Esophagus muscularis mucosa (tissue), 4 donors: ENCODE measurements at regions not wholly inside any gene's neighbourhood (a gene's known extent, or its start where the extent isn't known, plus 50 kb on each side); places are given as distances from the start of the nearest gene placed in this dataset.

Source experiments
- DNase-seq: peaks from one replicate; pipeline ENCODE4 v3.0.0-alpha.2; 2017; ENCODE audit errors: extremely low spot score
- H3K27ac ChIP-seq, 4 donors: fragments of 200-600 bp; sonication (generic); replicated peaks in 1 of 4; 1 replicate in 3 of 4; 2 replicates in 1 of 4; pipeline ENCODE4 v1.5.1; 2016 to 2019; ENCODE audit warnings: mild to moderate bottlenecking in 1 of 4
- H3K27me3 ChIP-seq, 4 donors: fragments of 200-600 bp; sonication (generic); one replicate each; pipeline versions ENCODE4 v1.5.1 to v1.6.0; 2016 to 2019
- H3K36me3 ChIP-seq, 4 donors: fragments of 200-600 bp; sonication (generic); one replicate each; pipeline ENCODE4 v1.5.1; 2016 to 2019
- H3K4me1 ChIP-seq, 4 donors: fragments of 200-600 bp; sonication (generic); one replicate each; pipeline ENCODE4 v1.5.1; 2016 to 2019
- H3K4me3 ChIP-seq, 4 donors: fragments of 200-600 bp; sonication (generic); 1 replicate in 2 of 4; 2 replicates in 2 of 4; pipeline ENCODE4 v1.5.1; 2016 to 2019; ENCODE audit warnings: mild to moderate bottlenecking in 4 of 4, moderate library complexity in 1 of 4
- H3K9me3 ChIP-seq, 4 donors: fragments of 200-600 bp; sonication (generic); 1 replicate in 3 of 4; 2 replicates in 1 of 4; pipeline ENCODE4 v1.5.1; 2016 to 2019
- CTCF ChIP-seq, 3 experiments: fragments of 200-600 bp in 2 of 3; fragments of 450-650 bp in 1 of 3; sonication (generic) in 2 of 3; IDR thresholded peaks; one replicate each; pipeline ENCODE4 v1.5.1; 2017 to 2019; ENCODE audit warnings: antibody characterized with exemption in 3 of 3, mild to moderate bottlenecking in 2 of 3, moderate library complexity in 1 of 3
- EP300 ChIP-seq: sonication (generic); formaldehyde crosslinking; IDR thresholded peaks from one replicate; pipeline ENCODE4 v1.6.1; 2017; ENCODE audit warnings: antibody characterized with exemption
- POLR2A ChIP-seq: fragments of 450-650 bp; IDR thresholded peaks from one replicate; pipeline ENCODE4 v1.6.1; 2017; ENCODE audit warnings: antibody characterized with exemption, moderate library complexity, mild to moderate bottlenecking, low read depth
- POLR2AphosphoS5 ChIP-seq, 2 donors: sonication (generic); formaldehyde crosslinking; IDR thresholded peaks; one replicate each; pipeline ENCODE4 v1.6.1; 2017; ENCODE audit warnings: antibody characterized with exemption in 2 of 2
- WGBS: methylation state at CpG from one replicate; pipeline ENCODE4 v1.1.5; 2018; 5-methylcytosine and 5-hydroxymethylcytosine counted together
- intact Hi-C: fragments of 100-400 bp; cut with DNase I; formaldehyde crosslinking; loops from one replicate; pipeline ENCODE4 v1.15.1; 2023

- Histone ChIP-seq H3K36me3 (no peaks in the 10 kb centered on the region), H3K9me3 (no peaks in the 10 kb centered on the region), H3K27me3 (no peaks in the 10 kb centered on the region), H3K4me1 (no peaks in the 10 kb centered on the region), H3K27ac (no peak overlapping the region), H3K4me3 (no peak overlapping the region)
- no peak for TF ChIP-seq POLR2A
- no peak for TF ChIP-seq CTCF (IDR thresholded peaks at IDR 0.05)
- TF ChIP-seq POLR2AphosphoS5 (IDR thresholded peaks at IDR 0.05): no peak
- TF ChIP-seq EP300: no peak
- no peak for DNase-seq
- 44% methylated on average over 2 of the region's 2 CpGs for WGBS
- intact Hi-C loops: no loop called here
Measured at GRCh38 chr4:123468479-123469031, 72.0 kb downstream of the SPRY1 start.

GRCh38 chr4:123469245-123469644 is 72.7 kb downstream of the SPRY1 start:
- H3K4me1 ChIP-seq: no peaks in the 10 kb centered on the region
- H3K4me3 ChIP-seq: no peak overlapping the region
- intact Hi-C loops: no loop called here
- DNase-seq: no peak
- H3K27me3 ChIP-seq: no peaks in the 10 kb centered on the region
- no peaks in the 10 kb centered on the region for H3K9me3 ChIP-seq
- no peak overlapping the region for H3K27ac ChIP-seq
- H3K36me3 ChIP-seq: no peaks in the 10 kb centered on the region
- WGBS: 81% methylated on average over 3 of the region's 3 CpGs
- no peak for TF ChIP-seq POLR2AphosphoS5 (IDR thresholded peaks at IDR 0.05)
- TF ChIP-seq CTCF (IDR thresholded peaks at IDR 0.05): no peak
- no peak for TF ChIP-seq POLR2A
- TF ChIP-seq EP300: no peak

- H3K4me1 ChIP-seq: no peaks in the 10 kb centered on the region
- intact Hi-C loops: no loop called here
- no peaks in the 10 kb centered on the region for H3K9me3 ChIP-seq
- WGBS: 91% methylated on average over 2 of the region's 2 CpGs
- no peak overlapping the region for H3K4me3 ChIP-seq
- no peaks in the 10 kb centered on the region for H3K27me3 ChIP-seq
- no peak for TF ChIP-seq CTCF (IDR thresholded peaks at IDR 0.05)
- no peak for TF ChIP-seq POLR2A
- no peak for TF ChIP-seq EP300
- TF ChIP-seq POLR2AphosphoS5 (IDR thresholded peaks at IDR 0.05): no peak
- DNase-seq: no peak
- H3K36me3 ChIP-seq: no peaks in the 10 kb centered on the region
- H3K27ac ChIP-seq: no peak overlapping the region
Measured at GRCh38 chr4:123469696-123470095, 73.1 kb downstream of the SPRY1 start.

- Histone ChIP-seq H3K4me1 (no peaks in the 10 kb centered on the region), H3K4me3 (no peak overlapping the region), H3K9me3 (no peaks in the 10 kb centered on the region), H3K27ac (no peak overlapping the region), H3K36me3 (no peaks in the 10 kb centered on the region), H3K27me3 (no peaks in the 10 kb centered on the region)
- TF ChIP-seq POLR2A: no peak
- no peak for TF ChIP-seq POLR2AphosphoS5 (IDR thresholded peaks at IDR 0.05)
- no peak for TF ChIP-seq CTCF (IDR thresholded peaks at IDR 0.05)
- TF ChIP-seq EP300: no peak
- 87% methylated on average over 2 of the region's 2 CpGs for WGBS
- no peak for DNase-seq
- intact Hi-C loops: no loop called here
Measured at GRCh38 chr4:123470640-123471039, 74.0 kb downstream of the SPRY1 start.

GRCh38 chr4:123471655-123472369 is 75.2 kb downstream of the SPRY1 start:
- DNase-seq: no peak
- 94% methylated on average over 3 of the region's 3 CpGs for WGBS

More at GRCh38 chr4:123471655-123472369, 75.2 kb downstream of the SPRY1 start:
- no peaks in the 10 kb centered on the region for H3K9me3 ChIP-seq
- no peak overlapping the region for H3K27ac ChIP-seq
- H3K36me3 ChIP-seq: no peaks in the 10 kb centered on the region
- H3K4me3 ChIP-seq: no peak overlapping the region
- TF ChIP-seq POLR2AphosphoS5 (IDR thresholded peaks at IDR 0.05) (no peak), EP300 (no peak), POLR2A (no peak)
- intact Hi-C loops: no loop called here
- H3K27me3 ChIP-seq: no peaks in the 10 kb centered on the region
- H3K4me1 ChIP-seq: no peaks in the 10 kb centered on the region
